Esophagus squamous epithelium (tissue), 4 donors: ENCODE measurements at regions not wholly inside any gene's neighbourhood (a gene's known extent, or its start where the extent isn't known, plus 50 kb on each side); places are given as distances from the start of the nearest gene placed in this dataset.

Source experiments
- CTCF ChIP-seq, 6 experiments: fragments of 450-650 bp in 4 of 6; fragments of 200-600 bp in 2 of 6; sonication (generic) in 2 of 6; IDR thresholded peaks; one replicate each; pipeline ENCODE4 v1.5.1; 2016 to 2019; ENCODE audit warnings: antibody characterized with exemption in 6 of 6, mild to moderate bottlenecking in 4 of 6, moderate library complexity in 4 of 6
- POLR2A ChIP-seq, 4 donors: fragments of 450-650 bp; IDR thresholded peaks; one replicate each; pipeline ENCODE4 v1.6.1; 2017; ENCODE audit warnings: antibody characterized with exemption in 4 of 4, mild to moderate bottlenecking in 4 of 4, moderate library complexity in 3 of 4

GRCh38 chr4:17284323-17285175 lies 227.3 kb downstream of the QDPR start:
- TF ChIP-seq CTCF (IDR thresholded peaks at IDR 0.05): no peak
- no peak for TF ChIP-seq POLR2A (IDR thresholded peaks at IDR 0.05)
